MV-4-11 (cell line): ENCODE measurements at regions not wholly inside any gene's neighbourhood (a gene's known extent, or its start where the extent isn't known, plus 50 kb on each side); places are given as distances from the start of the nearest gene placed in this dataset.

ENCODE experiments used
- DNase-seq: peaks from one replicate; lab custom pipeline; 2025; lab: John Stamatoyannopoulos, UW

DNA sequence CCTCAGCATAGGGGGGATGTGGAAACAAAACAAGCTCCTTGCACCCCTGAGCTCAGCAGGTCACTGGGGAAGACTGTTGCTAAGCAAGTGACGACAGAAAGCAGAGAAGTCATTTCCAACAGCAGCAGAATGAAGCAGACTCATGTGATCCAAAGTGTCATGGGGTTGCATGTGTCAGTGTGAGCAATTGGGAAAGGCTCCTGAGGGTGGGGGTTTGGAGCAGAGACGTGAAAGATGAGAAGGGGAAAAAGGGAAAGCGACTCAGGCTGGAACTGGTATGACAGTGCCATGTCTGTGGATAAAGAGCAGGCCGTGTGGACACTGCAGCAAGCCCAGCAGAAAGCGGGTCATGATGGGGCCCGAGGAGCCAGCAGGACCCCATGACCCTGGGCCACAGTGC lies 363.9 kb downstream of the PREX1 start:
- no peak for DNase-seq

DNA sequence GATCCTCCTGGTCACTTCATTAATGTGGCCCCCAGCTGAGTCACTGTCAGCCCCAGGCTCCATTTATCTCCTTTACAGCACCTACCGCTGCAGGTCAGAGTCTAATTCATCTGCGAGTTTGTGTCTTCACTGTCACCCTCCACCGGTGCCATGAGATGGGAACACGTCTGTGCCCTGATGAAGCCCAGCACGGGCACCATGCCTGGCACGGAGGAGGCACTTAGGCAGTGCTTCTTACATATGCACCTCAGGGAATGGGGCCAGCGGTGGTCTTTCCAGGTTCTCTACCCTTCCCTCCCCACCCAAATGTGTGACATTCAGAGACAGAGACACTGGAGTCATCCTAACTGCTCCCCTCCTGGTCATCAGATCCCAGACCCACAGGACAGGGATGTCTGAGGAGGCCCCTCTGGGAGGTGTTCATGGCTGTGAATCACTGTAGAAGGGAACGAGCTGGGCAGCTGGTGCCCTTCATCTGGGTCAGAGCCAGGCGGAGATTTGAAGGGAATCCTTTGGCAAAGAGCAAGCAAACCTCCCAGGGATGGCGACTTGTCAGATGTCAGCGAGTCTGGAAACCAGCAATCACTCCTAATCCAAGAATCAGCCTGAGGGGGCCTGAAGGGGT lies 364.6 kb downstream of the PREX1 start:
- no peak for DNase-seq

DNA sequence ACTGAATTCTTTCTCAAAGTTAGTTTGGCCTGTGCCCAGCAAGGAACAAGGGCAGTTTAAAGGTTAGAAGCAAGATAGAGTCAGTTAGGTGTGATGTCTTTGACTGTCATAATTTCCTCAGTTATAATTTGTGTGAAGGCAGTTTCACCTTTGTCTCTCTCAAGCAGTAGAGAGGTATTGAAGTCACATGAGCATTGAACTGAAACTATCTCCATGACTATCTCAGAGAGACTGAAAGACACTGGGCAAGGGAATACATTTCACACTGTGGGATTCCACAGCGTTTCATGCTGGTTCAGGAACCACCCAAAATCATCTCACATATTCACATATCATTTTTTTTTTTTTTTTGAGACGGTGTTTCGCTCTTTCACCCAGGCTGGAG lies 366.1 kb downstream of the PREX1 start:
- DNase-seq, result no peak

DNA sequence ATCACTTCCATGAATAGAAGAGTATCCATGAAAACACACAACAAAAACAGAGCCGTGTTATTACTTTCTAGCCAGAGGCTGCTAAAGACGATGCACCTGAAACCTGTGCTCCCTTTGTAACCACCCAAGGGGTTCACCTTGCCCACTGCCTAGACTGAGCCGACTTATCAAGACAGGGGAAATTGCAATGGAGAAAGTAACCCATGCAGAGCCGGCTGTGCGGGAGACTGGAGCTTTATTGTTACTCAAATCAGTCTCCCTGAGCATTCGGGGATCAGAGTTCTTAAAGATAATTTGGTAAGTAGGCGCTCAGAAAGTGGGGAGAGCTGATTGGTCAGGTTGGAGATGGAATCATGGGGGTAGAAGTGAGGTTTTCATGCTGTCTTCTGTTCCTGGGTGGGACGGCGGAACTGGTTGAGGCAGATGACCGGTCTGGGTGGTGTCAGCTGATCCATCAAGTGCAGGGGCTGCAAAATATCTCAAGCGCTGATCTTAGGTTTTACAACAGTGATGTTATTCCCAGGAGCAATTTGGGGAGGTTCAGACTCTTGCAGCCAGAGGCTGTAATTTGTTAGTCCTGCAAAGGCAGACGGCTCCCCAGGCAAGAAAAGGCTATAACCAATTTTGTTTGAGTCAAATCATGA lies 366.6 kb downstream of the PREX1 start:
- DNase-seq, result no peak

DNA sequence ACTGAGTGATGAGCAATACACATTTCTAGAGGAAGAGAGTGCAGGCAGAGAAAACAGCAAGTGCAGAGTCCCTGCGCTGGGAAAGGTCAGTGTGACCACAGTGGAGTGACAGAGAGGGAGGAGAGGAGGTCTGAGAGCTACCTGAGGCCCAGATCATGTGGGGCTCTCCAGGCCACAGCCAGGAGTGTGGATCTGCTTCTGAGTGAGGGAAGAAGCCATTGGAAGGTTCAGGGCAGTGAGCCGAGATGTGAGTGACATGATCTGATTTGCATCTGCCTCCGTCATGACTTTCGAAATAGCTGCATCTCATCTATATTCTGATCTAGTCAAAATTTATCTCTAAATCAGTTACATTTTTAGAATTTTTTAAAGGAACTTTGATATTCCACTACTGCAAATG lies 367.1 kb downstream of the PREX1 start:
- no peak for DNase-seq

DNA sequence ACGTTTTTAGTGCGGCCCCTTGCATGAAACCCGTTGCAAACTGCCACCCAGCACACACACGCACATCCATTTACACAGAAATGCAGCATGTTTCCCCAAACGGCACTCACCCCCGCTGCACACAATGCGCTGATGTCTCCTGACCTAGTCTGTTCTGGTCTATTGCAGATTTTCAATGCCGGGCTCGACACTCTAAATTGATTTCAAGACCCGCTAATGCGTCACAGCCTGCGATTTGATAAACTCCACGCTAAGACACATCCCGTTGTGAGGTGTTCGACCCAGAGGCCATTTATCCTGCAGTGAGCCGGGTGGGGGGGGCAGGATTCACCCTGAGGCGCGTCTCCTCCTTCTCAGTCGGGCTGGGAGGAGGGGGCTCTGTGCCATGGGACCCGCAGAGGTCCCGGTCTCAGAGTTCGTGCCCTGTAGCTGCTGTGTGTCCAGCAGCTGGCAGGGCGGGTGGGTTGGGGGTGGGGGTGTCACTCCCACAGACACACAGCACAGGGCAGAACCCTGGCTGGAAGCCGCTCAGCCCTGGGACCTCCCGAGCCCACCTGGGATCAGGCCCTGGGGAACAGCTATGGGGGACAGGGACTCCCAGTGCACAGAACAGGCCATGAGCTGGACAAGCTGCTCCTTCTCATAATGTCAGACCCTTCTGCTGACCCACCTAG lies 367.9 kb downstream of the PREX1 start:
- DNase-seq, result no peak

DNA sequence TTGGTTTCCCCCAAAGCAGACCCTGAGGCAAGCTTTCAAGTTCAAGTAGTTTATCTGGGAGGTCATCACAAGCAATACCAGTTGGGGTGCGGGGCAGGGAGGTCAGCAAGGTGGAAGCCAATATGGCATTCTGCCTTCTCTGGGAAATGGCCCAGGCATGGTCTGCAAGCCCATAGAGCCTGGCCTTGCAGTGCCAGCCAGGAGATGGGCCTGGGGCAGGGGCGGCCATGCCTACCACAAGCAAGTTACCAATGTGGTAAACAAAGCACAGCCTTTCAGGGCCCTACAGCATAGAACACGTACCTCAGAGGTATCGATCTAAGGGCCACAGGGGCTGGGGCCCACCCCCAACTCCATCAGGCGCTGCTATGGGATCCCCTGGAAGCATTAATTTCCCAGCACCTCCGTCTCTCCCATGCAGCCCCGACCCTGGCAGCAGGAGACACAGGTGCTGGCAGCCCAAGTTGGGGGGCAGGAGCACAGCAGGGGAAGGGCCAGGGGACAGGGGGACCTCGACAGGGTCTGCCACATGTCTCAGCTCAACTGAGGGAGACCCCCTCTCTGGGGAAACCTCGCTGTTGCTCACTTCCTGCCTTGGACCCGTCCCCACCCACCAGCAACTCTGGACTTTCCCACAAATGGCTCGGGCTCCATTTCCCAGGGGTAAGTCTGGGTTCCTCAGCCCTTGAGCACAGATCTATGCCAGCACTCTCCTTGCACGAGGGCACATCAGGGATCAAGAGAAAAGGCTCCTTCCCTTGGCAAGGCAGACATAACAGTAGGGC lies 369.0 kb downstream of the PREX1 start:
- no peak for DNase-seq

DNA sequence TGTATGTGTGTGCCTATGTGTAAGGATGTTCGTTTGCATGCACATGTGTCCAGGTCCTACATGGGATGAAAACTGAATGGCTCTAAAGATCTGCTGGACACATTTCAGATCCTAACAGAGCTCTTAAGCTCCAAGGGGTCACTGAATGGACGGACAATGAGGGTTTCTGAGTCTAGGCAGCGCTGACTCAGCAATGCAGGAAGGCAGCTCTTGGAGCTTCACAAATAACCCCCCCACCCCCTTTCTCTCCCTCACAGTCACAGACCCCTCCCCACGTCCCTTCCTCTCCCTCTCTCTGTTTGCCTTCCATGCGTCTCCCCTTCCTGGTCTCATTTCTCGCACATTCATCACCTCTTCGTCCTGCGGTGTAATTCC lies 369.8 kb downstream of the PREX1 start:
- no peak for DNase-seq

DNA sequence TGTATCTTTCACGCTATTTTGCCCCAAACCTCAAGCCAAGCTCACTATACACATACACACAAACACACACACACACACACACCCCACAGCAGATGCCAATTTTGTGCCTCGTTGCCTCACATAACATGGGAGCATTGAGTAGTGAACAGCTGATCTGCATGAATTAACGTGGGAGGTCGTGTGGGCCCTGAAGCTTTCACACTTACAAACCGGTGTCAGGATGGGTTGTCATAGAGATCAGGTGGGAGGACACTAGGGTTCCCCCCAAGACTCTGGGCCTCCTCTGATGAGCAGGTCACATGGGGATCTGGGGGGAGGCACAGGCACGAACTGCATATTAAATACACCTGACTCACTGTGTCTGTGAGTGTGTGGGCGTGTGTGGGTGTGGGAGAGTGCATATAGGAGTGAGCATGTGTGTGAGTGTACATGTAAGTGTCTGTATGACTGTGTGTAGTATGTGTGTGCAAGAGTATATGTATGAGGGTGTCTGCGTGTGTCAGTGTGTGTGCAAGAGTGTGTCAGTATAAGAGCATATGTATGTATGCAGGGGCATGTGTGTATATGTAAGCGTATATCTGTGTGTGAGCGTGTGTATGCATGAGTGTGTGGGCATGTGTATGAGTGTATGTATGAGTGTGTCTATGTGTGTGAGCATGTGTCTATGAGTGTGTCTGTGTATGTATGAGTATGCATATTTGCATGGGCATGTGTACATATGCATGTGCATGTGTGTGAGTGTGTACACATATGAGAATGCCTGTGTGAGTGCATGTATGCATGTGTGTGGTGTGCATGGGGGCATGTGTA lies 370.4 kb downstream of the PREX1 start:
- no peak for DNase-seq

DNA sequence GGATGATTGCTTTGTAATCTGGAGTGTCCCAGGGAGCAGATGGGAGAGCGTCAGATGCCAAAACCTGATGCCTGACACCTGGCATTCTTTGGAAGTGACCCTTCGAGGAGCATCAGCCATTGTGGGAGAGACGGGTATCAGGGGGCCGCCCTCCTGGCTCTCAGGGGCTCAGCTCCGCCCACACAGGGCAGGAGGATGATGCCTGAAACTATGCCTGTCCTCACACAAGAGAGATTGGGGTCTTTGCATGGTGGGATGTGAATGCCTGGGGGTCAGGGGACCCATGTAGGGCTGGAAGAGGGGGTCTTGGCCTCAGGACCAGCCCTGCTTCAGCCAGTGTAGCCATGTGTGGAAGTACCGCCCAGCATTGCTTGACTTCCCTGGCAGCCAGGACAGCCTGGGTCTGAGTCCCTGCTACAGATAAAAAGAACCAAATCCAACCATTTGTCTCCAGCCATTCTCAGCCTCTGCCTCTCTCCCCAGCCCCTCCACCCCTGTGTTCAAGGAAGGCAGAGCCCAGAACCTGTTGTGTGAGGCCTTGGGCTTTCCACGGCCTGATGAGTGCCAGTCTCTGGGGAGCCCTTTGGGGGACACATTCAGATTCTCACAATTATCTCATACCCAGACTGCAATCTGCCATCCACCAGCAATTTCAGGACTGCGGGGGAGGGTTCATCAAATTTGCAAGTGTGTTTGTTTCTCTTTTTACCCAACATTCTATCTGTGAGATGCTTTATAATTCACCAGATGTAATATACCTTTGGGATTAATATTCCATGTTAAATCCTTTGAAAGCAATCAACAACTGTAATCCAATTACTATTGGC lies 371.2 kb downstream of the PREX1 start:
- DNase-seq, result no peak

DNA sequence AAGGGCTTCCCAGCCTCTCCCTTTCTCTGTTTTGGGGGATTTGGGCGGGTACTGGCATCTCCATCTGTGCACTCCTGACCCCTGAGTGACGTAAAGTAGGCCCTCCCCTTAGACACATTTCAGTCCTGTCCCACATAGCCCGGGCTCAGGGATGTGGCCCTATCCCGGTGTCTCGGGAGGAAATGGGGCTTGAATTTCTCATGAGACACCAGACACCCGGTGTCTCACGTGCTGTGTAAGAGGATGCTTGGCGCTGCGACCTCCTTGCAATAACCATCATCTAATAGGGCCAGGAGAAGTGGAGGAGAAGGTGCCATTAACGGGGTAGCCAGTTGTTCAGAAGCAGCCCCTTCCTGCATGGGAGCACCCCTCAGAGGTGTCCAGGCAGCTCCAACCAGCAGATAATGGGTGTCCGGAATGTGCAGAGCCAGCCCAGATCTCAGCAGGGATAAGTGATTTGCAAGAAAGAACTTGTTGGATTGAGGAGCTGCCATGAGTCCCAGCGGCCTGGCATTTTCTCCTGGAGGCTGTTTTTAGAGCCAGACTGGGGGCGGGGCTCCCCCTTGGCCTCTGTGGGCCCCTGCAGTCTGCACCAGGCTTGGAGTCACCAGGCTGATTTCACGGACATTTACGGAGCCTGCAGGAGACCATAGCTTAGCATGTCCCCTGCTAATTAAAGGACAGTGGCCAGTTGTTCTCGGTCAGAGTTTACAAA lies 372.0 kb downstream of the PREX1 start:
- DNase-seq, result no peak

DNA sequence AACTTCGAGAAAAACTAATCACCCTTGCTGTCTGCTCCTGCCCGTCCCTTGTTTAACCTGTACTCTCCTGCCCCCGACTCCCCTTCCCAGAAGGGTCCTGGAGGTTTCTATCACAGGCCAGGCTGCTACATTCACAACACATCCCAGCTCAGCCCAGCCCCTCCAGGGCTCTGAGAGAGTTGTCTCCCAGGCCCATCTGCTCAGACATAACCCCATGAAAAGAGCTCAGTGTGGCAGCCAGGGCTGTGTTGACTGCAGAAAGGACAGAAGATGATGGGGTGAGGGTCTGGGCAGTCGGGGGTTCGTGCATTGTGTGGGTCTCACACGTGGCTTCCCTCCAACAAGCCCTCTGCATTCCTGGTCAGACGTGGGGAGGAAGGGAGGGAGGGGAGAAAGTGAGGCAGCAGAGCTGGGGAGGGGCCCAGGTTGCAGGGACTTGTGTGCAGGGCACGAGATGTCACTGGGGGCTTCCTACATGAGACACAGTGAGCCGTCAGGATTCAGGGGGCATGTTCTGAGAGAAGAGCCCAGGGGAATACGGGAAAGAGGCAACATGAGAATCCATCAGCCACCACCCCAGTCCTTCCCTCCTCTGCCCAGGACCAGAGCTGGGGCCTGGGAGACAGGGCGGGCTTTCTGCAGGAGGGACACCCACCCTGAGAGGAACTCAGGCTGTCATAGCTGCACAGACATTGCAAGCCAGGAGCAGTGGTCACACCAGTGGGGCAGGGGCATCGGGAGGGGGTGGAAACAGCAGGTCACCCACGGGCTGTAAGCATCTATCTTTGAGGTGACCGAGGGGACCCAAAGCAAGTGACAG lies 372.9 kb downstream of the PREX1 start:
- DNase-seq, result no peak

DNA sequence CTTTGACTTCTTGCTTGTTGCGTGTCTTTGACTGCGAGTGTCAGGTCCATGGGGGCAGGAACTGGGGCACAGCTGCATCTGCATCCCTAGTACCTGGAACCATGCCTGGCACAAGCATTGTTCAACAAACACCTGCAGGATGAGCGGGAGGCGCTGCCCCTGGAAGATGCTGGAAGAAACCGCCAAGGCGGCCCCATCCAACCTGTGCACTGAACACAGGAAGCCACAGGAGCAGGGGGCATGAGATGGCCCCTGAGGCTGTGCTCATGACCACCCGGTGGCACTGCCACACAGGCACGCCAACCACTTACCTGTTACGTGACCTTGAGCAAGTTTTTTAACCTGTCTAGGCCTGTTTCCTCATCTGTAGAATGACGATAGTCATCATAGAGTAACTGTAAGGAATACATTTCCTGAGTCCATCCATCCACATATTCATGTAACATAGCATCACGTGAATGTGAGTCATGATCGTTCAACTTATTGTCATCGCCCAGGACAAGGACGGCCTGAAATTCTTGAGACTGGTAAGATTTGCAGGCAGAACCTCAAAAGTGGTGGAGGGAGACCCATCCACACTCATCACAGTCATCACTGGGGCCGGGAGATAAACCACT lies 374.2 kb downstream of the PREX1 start:
- no peak for DNase-seq

DNA sequence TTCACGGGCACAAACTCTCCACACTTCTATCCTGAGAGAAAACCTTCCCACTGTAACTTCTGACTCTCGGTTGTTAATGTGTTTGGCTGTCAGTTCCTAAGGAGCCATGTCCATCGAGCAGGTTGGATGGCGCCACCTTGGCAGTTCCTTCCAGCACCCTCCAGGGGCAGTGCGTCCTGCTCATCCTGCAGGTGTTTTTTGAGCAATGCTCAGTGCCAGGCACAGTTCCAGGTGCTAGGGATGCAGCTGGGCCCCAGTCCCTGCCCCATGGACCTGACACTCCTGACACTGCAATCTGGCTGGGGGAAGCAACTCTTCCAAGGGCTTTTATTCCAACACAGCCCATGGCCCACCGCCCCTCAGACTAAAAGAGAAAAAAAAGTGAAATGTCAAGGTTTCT lies 376.4 kb downstream of the PREX1 start:
- DNase-seq, result no peak

DNA sequence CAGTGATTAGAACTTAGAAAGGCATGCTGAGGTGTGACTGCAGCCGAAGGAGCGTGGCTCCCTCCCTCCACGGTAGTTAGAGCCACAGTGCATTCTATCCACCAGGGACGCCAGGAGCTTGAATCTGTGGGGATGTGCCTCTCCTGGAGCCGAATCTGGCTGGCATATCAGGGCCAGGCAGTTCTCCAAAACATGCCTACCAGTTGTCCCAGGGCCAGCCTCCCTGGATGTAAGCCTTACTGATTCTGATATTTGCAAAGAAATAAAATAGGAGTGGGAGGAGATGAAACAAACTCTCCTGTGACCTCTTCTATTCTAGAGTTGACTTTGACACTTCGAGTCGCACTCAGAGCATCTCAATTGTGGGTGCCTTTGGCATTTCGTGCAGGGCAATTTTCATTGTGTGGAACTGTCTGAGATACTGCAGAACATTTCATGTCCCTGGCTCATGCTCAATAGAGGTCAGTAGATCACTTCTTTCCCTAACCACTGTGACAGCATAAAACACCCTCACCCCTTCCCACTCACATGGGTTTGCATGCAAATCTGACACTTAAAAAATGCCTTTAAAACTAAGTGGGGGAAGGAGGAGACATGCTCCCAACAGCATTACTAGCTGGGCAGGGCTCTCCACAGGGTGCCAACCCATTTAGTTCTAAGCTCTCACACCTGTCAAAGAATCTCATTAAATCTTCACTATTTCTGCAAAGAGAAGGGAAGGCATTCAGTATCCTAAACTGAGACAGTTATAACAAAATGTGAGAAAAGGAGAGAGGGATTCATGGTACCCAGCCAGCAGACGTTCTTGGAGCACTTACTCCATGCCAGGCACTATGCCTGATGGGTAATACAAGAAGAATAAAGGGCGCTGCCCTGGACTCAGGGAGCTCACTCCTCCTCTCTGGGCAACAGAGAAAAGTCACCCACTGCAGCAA lies 378.9 kb downstream of the PREX1 start:
- no peak for DNase-seq

DNA sequence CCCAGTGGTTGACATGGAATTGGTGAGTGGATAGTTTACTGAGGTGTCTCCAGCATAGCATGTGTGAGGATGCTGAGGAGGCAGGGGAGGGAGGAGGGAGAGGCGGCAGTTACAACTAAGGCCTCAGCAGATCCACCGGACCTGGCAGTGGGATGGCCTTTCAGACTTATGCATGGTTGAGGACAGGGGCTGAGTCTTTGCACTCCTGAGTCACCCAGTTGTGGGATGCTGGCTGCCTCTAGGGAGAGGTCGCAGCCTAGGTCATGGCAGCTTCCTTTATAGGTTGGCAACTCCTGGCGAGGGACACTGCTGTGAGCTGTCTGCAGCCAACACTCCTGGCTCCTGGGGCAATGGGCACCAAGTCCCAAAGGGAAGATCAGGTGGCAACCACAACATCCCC lies 380.3 kb downstream of the PREX1 start:
- no peak for DNase-seq

DNA sequence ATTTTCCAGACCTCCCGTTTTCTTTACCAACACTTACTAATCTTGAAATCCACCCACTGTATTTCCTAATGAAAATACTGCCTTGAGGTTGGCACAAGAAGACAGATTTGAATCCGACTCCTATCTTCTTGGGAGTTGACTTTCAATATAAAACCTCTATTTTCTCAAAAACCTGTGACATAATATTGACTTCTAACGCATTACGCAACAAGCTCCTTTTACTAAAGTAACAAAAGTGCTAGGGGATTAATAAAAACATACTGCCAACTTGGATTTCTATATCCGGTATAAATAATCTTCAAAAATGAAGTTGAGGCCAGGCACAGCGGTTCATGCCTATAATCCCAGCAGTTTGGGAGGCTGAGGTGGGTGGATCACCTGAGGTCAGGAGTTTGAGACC lies 382.0 kb downstream of the PREX1 start:
- no peak for DNase-seq

DNA sequence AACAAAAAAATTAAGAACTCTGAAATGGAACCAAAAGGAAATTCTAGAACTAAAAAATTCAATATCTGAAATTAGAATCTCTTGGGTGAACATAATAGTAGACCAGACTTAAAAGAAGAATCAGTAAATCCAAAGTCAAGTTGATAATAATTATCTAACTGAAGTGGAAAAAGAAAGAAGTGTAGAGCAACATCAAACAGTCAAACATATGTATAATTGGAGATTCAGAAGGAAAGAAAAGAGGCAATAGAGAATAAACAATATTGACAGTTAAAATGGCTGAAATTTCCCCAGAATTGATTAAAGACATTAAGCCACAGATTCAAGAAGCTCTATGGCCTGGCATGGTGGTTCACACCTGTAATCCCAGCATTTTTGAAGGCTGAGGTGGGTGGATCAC lies 383.6 kb downstream of the PREX1 start:
- DNase-seq, result no peak
